ENCODE measurements at regions not wholly inside any gene's neighbourhood (a gene's known extent, or its start where the extent isn't known, plus 50 kb on each side); places are given as distances from the start of the nearest gene placed in this dataset.
"Not testable (repeated sequence)": the region's sequence is repeated elsewhere in the genome, so short reads cannot be mapped to it uniquely, and the experiment has no call there.

GRCh38 chr3:11709782-11710181, 66.1 kb upstream of the VGLL4 start:
- intact Hi-C loops (cut with micrococcal nuclease): no loop called here
- Mint-ChIP-seq H3K9me3 (ENCODE audit: unreplicated experiment) (no peaks in the 10 kb centered on the region), H3K27ac (ENCODE audit: low read depth, unreplicated experiment) (no peak overlapping the region), H3K4me1 (ENCODE audit: insufficient read depth, unreplicated experiment) (peaks cover 19% of the 10 kb centered on the region), H3K27me3 (ENCODE audit: insufficient read depth, unreplicated experiment) (no peaks in the 10 kb centered on the region), H3K36me3 (ENCODE audit: insufficient read depth, unreplicated experiment) (peaks cover 19% of the 10 kb centered on the region), H3K4me3 (ENCODE audit: unreplicated experiment) (no peak overlapping the region)
- ChIA-PET POLR2A (no interaction called here), CTCF (interaction anchor here (0.5 to 0.8 kb wide), 2 partner anchors 136 to 342 kb away, joined by 3 to 4 read pairs; no protein-coding TSS in a partner anchor)
- no TSS peak for BruUV-seq (replicated peaks)
- TF ChIP-seq CTCF (IDR thresholded peaks at IDR 0.05; ENCODE audit: unreplicated experiment): no peak
- no peak for DNase-seq (ENCODE audit: unreplicated experiment)

- DNase-seq (ENCODE audit: unreplicated experiment); H3K27me3 Mint-ChIP-seq (ENCODE audit: insufficient read depth, unreplicated experiment); H3K4me3 Mint-ChIP-seq (ENCODE audit: unreplicated experiment); H3K9me3 Mint-ChIP-seq (ENCODE audit: unreplicated experiment); intact Hi-C loops (cut with micrococcal nuclease); H3K4me1 Mint-ChIP-seq (ENCODE audit: insufficient read depth, unreplicated experiment); BruUV-seq (replicated peaks); H3K27ac Mint-ChIP-seq (ENCODE audit: low read depth, unreplicated experiment): not testable (repeated sequence)
- CTCF ChIA-PET: interaction anchor here (0.9 to 1.1 kb wide), 3 partner anchors 9 to 97 kb away, joined by 3 to 4 read pairs (median 3); no protein-coding TSS in a partner anchor
- POLR2A ChIA-PET: interaction anchor here (1.1 to 1.4 kb wide), 3 partner anchors 8 to 21 kb away, joined by 3 to 4 read pairs (median 3); no protein-coding TSS in a partner anchor
- H3K36me3 Mint-ChIP-seq (ENCODE audit: insufficient read depth, unreplicated experiment): peaks cover 30% of the 10 kb centered on the region
Measured at GRCh38 chr3:11707084-11707483, 63.4 kb upstream of the VGLL4 start.

GRCh38 chr3:11706604-11707003, 62.9 kb upstream of the VGLL4 start:
- ChIA-PET POLR2A (interaction anchor here (1.1 to 1.4 kb wide), 2 partner anchors 10 to 20 kb away, joined by 3 read pairs; no protein-coding TSS in a partner anchor), CTCF (interaction anchor here (1.0 kb wide), 1 partner anchor 9 kb away, joined by 4 read pairs; no protein-coding TSS in a partner anchor)
- Mint-ChIP-seq H3K4me1 (ENCODE audit: insufficient read depth, unreplicated experiment) (no peaks in the 10 kb centered on the region), H3K27ac (ENCODE audit: low read depth, unreplicated experiment) (no peak overlapping the region), H3K4me3 (ENCODE audit: unreplicated experiment) (no peak overlapping the region), H3K9me3 (ENCODE audit: unreplicated experiment) (no peaks in the 10 kb centered on the region), H3K27me3 (ENCODE audit: insufficient read depth, unreplicated experiment) (no peaks in the 10 kb centered on the region), H3K36me3 (ENCODE audit: insufficient read depth, unreplicated experiment) (peaks cover 34% of the 10 kb centered on the region)
- intact Hi-C loops (cut with micrococcal nuclease): no loop called here
- DNase-seq (ENCODE audit: unreplicated experiment): no peak
- TF ChIP-seq CTCF (IDR thresholded peaks at IDR 0.05; ENCODE audit: unreplicated experiment): no peak
- BruUV-seq (replicated peaks): no TSS peak

GRCh38 chr3:11705049-11705448, 61.3 kb upstream of the VGLL4 start:
- POLR2A ChIA-PET: no interaction called here
- H3K27ac Mint-ChIP-seq (ENCODE audit: low read depth, unreplicated experiment): no peak overlapping the region
- no peak for DNase-seq (ENCODE audit: unreplicated experiment)
- H3K9me3 Mint-ChIP-seq (ENCODE audit: unreplicated experiment): no peaks in the 10 kb centered on the region
- peaks cover 47% of the 10 kb centered on the region for H3K36me3 Mint-ChIP-seq (ENCODE audit: insufficient read depth, unreplicated experiment)
- intact Hi-C loops (cut with micrococcal nuclease): no loop called here
- no peak for TF ChIP-seq CTCF (IDR thresholded peaks at IDR 0.05; ENCODE audit: unreplicated experiment)
- no peak overlapping the region for H3K4me3 Mint-ChIP-seq (ENCODE audit: unreplicated experiment)
- no peaks in the 10 kb centered on the region for H3K27me3 Mint-ChIP-seq (ENCODE audit: insufficient read depth, unreplicated experiment)
- CTCF ChIA-PET: no interaction called here
- no peaks in the 10 kb centered on the region for H3K4me1 Mint-ChIP-seq (ENCODE audit: insufficient read depth, unreplicated experiment)
- no TSS peak for BruUV-seq (replicated peaks)

GRCh38 chr3:11703146-11703545, 59.4 kb upstream of the VGLL4 start:
- DNase-seq (ENCODE audit: unreplicated experiment): no peak
- no peaks in the 10 kb centered on the region for H3K27me3 Mint-ChIP-seq (ENCODE audit: insufficient read depth, unreplicated experiment)
- no peak overlapping the region for H3K4me3 Mint-ChIP-seq (ENCODE audit: unreplicated experiment)
- ChIA-PET POLR2A (interaction anchor here (0.8 to 1.7 kb wide), 4 partner anchors 10 to 14 kb away, joined by 3 to 8 read pairs (median 3); no protein-coding TSS in a partner anchor), CTCF (interaction anchor here (0.6 kb wide), 1 partner anchor 477 kb away, joined by 4 read pairs; no protein-coding TSS in a partner anchor)
- peaks cover 54% of the 10 kb centered on the region for H3K36me3 Mint-ChIP-seq (ENCODE audit: insufficient read depth, unreplicated experiment)
- no TSS peak for BruUV-seq (replicated peaks)
- no peak overlapping the region for H3K27ac Mint-ChIP-seq (ENCODE audit: low read depth, unreplicated experiment)
- no peaks in the 10 kb centered on the region for H3K9me3 Mint-ChIP-seq (ENCODE audit: unreplicated experiment)
- peaks cover 7% of the 10 kb centered on the region for H3K4me1 Mint-ChIP-seq (ENCODE audit: insufficient read depth, unreplicated experiment)
- no peak for TF ChIP-seq CTCF (IDR thresholded peaks at IDR 0.05; ENCODE audit: unreplicated experiment)
- intact Hi-C loops (cut with micrococcal nuclease): no loop called here

Measured in MCF 10A (cell line).